ENCODE measurements at regions not wholly inside any gene's neighbourhood (a gene's known extent, or its start where the extent isn't known, plus 50 kb on each side); places are given as distances from the start of the nearest gene placed in this dataset.
A peak's percentile ranks its signal among the peaks of the same experiment; 100 is the strongest.

DNA sequence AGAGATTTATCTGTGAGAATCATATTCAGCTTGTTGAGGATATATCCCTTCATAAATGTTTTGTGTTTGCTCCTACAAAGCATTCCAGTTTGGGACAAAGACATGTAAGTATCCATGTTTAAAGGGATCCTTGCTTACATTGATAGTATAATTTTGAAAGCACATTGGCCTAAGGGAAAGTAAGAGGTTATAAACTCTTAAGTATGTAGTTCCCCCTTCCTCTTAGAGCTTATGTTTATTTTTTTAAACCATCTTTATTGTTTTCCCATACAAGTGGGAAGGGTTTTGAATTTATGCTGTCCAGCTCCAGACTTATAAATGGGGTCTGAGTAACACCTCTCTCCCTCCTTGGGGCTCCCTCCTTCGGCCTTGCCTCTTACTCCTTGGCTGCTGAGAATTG, 481.5 kb downstream of the LMO4 start:
- Histone ChIP-seq H3K27ac (ENCODE audit: insufficient read depth, low read length) (no peak overlapping the region), H3K9ac (ENCODE audit: insufficient read depth, low read length) (no peak overlapping the region)
- TF ChIP-seq EZH2 (IDR thresholded peaks at IDR 0.05; ENCODE audit: low read length, missing control alignments): no peak
- TF ChIP-seq, protein P1, sequence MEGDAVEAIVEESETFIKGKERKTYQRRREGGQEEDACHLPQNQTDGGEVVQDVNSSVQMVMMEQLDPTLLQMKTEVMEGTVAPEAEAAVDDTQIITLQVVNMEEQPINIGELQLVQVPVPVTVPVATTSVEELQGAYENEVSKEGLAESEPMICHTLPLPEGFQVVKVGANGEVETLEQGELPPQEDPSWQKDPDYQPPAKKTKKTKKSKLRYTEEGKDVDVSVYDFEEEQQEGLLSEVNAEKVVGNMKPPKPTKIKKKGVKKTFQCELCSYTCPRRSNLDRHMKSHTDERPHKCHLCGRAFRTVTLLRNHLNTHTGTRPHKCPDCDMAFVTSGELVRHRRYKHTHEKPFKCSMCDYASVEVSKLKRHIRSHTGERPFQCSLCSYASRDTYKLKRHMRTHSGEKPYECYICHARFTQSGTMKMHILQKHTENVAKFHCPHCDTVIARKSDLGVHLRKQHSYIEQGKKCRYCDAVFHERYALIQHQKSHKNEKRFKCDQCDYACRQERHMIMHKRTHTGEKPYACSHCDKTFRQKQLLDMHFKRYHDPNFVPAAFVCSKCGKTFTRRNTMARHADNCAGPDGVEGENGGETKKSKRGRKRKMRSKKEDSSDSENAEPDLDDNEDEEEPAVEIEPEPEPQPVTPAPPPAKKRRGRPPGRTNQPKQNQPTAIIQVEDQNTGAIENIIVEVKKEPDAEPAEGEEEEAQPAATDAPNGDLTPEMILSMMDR (conservative IDR thresholded peaks at IDR 0.05 in 1 of 2, IDR thresholded peaks at IDR 0.05 in 1 of 2; ENCODE audit: low read depth in 1 of 2, low read length in 2 of 2): no peak

GRCh38 chr1:87812871-87813577, 484.3 kb downstream of the LMO4 start:
- H3K79me2 ChIP-seq (ENCODE audit: control insufficient read depth, insufficient read depth, low read length): no peaks in the 10 kb centered on the region
- no peak overlapping the region for H3K27ac ChIP-seq (ENCODE audit: insufficient read depth, low read length)
- no peaks in the 10 kb centered on the region for H3K27me3 ChIP-seq (ENCODE audit: control insufficient read depth, insufficient read depth, low read length)
- H3K4me2 ChIP-seq (ENCODE audit: extremely low read depth, insufficient read depth, low read length): no peak overlapping the region
- no peaks in the 10 kb centered on the region for H3K9me3 ChIP-seq (ENCODE audit: control insufficient read depth, insufficient read depth, low read depth, low read length)
- DNase-seq (ENCODE audit: low read depth in 2 of 2): no peak
- no peak for TF ChIP-seq EZH2 (IDR thresholded peaks at IDR 0.05; ENCODE audit: low read length, missing control alignments)
- TF ChIP-seq, protein P1 (conservative IDR thresholded peaks at IDR 0.05 in 1 of 2, IDR thresholded peaks at IDR 0.05 in 1 of 2; ENCODE audit: low read depth in 1 of 2, low read length in 2 of 2): no peak
- H4K20me1 ChIP-seq (ENCODE audit: control insufficient read depth, extremely low read depth, insufficient read depth, low read length): no peaks in the 10 kb centered on the region
- no peak overlapping the region for H3K4me3 ChIP-seq (replicated peaks in 1 of 4; ENCODE audit: control extremely low read depth in 1 of 4, insufficient read depth in 1 of 4, low read depth in 3 of 4, low read length in 4 of 4)
- H3K4me1 ChIP-seq (ENCODE audit: control insufficient read depth, extremely low read depth, insufficient read depth, low read length): no peaks in the 10 kb centered on the region
- no peaks in the 10 kb centered on the region for H3K36me3 ChIP-seq (ENCODE audit: control insufficient read depth, insufficient read depth, low read length)
- H3K9ac ChIP-seq (ENCODE audit: insufficient read depth, low read length): no peak overlapping the region
- H2AFZ ChIP-seq (ENCODE audit: low read length): no peak overlapping the region

More for the DNA sequence above, 481.5 kb downstream of the LMO4 start:
- no peaks in the 10 kb centered on the region for H3K4me1 ChIP-seq (ENCODE audit: control insufficient read depth, extremely low read depth, insufficient read depth, low read length)
- no peaks in the 10 kb centered on the region for H3K36me3 ChIP-seq (ENCODE audit: control insufficient read depth, insufficient read depth, low read length)
- H3K27me3 ChIP-seq (ENCODE audit: control insufficient read depth, insufficient read depth, low read length): no peaks in the 10 kb centered on the region
- no peak overlapping the region for H3K4me3 ChIP-seq (replicated peaks in 1 of 4; ENCODE audit: control extremely low read depth in 1 of 4, insufficient read depth in 1 of 4, low read depth in 3 of 4, low read length in 4 of 4)
- no peaks in the 10 kb centered on the region for H3K79me2 ChIP-seq (ENCODE audit: control insufficient read depth, insufficient read depth, low read length)
- no peaks in the 10 kb centered on the region for H3K9me3 ChIP-seq (ENCODE audit: control insufficient read depth, insufficient read depth, low read depth, low read length)
- no peaks in the 10 kb centered on the region for H4K20me1 ChIP-seq (ENCODE audit: control insufficient read depth, extremely low read depth, insufficient read depth, low read length)
- H2AFZ ChIP-seq (ENCODE audit: low read length): no peak overlapping the region
- DNase-seq (ENCODE audit: low read depth in 2 of 2): peak in 1 of 2 donors; percentile 41
- no peak overlapping the region for H3K4me2 ChIP-seq (ENCODE audit: extremely low read depth, insufficient read depth, low read length)

DNA sequence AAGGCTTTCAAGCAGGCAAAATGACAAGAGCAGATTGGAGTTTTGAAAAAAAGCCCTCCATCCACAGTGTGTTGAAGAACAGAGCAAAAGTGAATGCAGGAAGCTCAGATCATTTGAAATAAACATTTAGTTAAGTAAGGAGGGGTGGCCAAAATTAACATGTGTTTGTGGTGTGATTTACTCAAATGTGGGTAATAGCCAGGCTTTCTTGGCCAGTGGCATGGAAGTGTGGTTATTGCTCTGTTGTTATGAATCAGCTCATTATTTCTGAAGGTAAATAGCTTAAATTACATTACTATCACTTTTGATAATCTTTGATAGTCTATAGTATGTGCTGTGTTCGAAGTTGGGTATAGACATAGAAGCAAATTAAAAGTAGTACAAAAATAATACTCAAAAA, 485.9 kb downstream of the LMO4 start:
- Histone ChIP-seq H3K36me3 (ENCODE audit: control insufficient read depth, insufficient read depth, low read length) (no peaks in the 10 kb centered on the region), H3K4me3 (replicated peaks in 1 of 4; ENCODE audit: control extremely low read depth in 1 of 4, insufficient read depth in 1 of 4, low read depth in 3 of 4, low read length in 4 of 4) (no peak overlapping the region), H3K4me1 (ENCODE audit: control insufficient read depth, extremely low read depth, insufficient read depth, low read length) (no peaks in the 10 kb centered on the region), H2AFZ (ENCODE audit: low read length) (no peak overlapping the region), H3K9ac (ENCODE audit: insufficient read depth, low read length) (no peak overlapping the region), H3K79me2 (ENCODE audit: control insufficient read depth, insufficient read depth, low read length) (no peaks in the 10 kb centered on the region), H3K9me3 (ENCODE audit: control insufficient read depth, insufficient read depth, low read depth, low read length) (no peaks in the 10 kb centered on the region), H3K4me2 (ENCODE audit: extremely low read depth, insufficient read depth, low read length) (no peak overlapping the region), H3K27ac (ENCODE audit: insufficient read depth, low read length) (no peak overlapping the region), H3K27me3 (ENCODE audit: control insufficient read depth, insufficient read depth, low read length) (no peaks in the 10 kb centered on the region), H4K20me1 (ENCODE audit: control insufficient read depth, extremely low read depth, insufficient read depth, low read length) (no peaks in the 10 kb centered on the region)
- DNase-seq (ENCODE audit: low read depth in 2 of 2): peak in 1 of 2 donors; percentile 56
- no peak for TF ChIP-seq EZH2 (IDR thresholded peaks at IDR 0.05; ENCODE audit: low read length, missing control alignments)
- TF ChIP-seq, protein P1 (conservative IDR thresholded peaks at IDR 0.05 in 1 of 2, IDR thresholded peaks at IDR 0.05 in 1 of 2; ENCODE audit: low read depth in 1 of 2, low read length in 2 of 2): no peak

Data from fibroblast of lung (primary cell).